Tibial artery (tissue), 4 donors: ENCODE measurements at regions not wholly inside any gene's neighbourhood (a gene's known extent, or its start where the extent isn't known, plus 50 kb on each side); places are given as distances from the start of the nearest gene placed in this dataset.
A peak's percentile ranks its signal among the peaks of the same experiment; 100 is the strongest.

Experiments used
- DNase-seq, 2 donors: peaks; one replicate each; pipeline ENCODE4 v3.0.0-alpha.2; 2019
- H3K27ac ChIP-seq, 2 donors: fragments of 200-600 bp; sonication (generic) in 1 of 2; 1 replicate in 1 of 2; 2 replicates in 1 of 2; pipeline ENCODE4 v1.5.1; 2018 to 2019; ENCODE audit warnings: mild to moderate bottlenecking in 1 of 2
- H3K27me3 ChIP-seq, 2 donors: fragments of 200-600 bp; sonication (generic) in 1 of 2; one replicate each; pipeline versions ENCODE4 v1.5.1 to v1.6.0; 2016 to 2019
- H3K36me3 ChIP-seq, 3 donors: fragments of 200-600 bp; sonication (generic) in 2 of 3; one replicate each; pipeline ENCODE4 v1.5.1; 2016 to 2019; ENCODE audit warnings: mild to moderate bottlenecking in 2 of 3
- H3K4me1 ChIP-seq, 4 donors: fragments of 200-600 bp; sonication (generic) in 2 of 4; 1 replicate in 3 of 4; 2 replicates in 1 of 4; pipeline ENCODE4 v1.5.1; 2016 to 2019
- H3K4me3 ChIP-seq, 2 donors: fragments of 200-600 bp; sonication (generic) in 1 of 2; 1 replicate in 1 of 2; 2 replicates in 1 of 2; pipeline ENCODE4 v1.5.1; 2018 to 2019; ENCODE audit warnings: mild to moderate bottlenecking in 2 of 2
- H3K9me3 ChIP-seq, 3 donors: fragments of 200-600 bp; sonication (generic) in 1 of 3; one replicate each; pipeline ENCODE4 v1.5.1; 2016 to 2019
- intact Hi-C: fragments of 100-400 bp; cut with DNase I; formaldehyde crosslinking; loops from one replicate; pipeline ENCODE4 v1.15.0; 2023; ENCODE audit warnings: low total_unique reads
- TF ChIP-seq, protein P1 (sequence below), 2 experiments: fragments of 200-600 bp in 1 of 2; fragments of 450-650 bp in 1 of 2; IDR thresholded peaks; one replicate each; pipeline ENCODE4 v1.5.1; 2017 to 2019; ENCODE audit warnings: antibody characterized with exemption in 2 of 2, mild to moderate bottlenecking in 1 of 2, moderate library complexity in 1 of 2

DNA sequence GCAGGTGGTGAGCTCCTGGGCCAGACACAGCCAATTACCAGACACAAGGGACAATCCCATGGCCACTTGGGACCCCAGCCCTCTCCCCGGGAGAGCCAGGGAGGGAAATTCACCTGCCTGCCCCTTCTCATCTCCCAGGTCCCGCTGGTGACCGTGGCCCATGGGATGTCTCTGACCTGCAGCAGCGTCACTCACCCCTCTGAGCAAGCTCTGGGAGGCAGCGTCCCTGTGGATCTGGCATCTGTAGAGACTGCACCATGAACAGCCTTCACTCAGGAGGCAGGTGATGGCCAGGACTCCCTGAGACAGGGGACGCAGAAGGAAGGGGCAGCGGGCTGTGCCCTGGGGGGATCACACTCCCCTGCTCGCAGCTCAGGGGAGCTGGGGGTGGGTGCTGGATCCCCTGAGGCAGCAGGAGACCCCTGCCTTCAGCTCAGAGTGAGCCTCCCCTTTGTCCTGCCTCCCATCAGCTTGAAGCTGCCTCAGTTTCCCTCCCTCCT is 90.8 kb downstream of the FOXL3 start:
- peaks cover 0 to 15% (median 7%) of the 10 kb centered on the region in 4 donors for H3K4me1 ChIP-seq
- intact Hi-C loops: no loop called here
- DNase-seq: peak; percentile 16 to 56

DNA sequence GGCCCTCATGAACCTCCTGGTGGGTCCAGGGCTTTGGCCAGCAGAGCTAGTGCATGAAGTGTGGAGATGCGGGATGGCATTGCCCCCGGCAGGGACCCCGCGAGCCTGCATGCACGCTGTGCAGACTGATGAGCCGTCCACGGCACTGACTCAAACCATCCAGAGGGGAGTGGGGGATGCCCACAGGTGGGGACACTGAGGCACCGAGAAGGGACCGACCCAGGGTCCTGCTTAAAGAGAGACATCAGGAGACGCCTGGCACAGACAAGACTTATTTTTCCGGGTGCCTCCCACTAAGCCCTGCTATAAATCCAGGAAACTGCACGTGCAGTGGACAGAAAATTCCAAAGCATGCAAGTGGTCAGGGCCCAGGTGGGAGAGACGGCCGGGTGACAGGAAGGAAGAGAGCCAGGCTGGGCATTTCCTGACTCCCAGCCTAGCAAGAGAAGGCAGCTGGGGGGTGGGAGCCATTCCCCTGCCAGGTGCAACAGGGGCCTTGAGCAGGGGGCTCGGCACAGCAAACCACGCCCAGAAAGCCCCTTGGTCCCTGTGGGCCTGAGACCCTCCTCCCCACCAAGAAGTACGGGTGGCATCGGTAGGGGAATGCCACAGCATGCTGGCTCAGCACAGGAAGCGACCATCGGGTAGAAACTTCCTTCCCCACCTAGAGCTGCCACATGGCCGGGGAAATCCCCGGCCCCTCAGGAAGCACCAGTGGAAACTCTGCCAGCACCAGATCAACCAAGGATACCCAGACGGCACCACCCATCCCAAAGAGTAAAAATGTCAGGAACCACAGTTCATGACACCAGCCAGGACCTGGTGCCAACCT is 91.5 kb downstream of the FOXL3 start:
- TF ChIP-seq, protein P1, sequence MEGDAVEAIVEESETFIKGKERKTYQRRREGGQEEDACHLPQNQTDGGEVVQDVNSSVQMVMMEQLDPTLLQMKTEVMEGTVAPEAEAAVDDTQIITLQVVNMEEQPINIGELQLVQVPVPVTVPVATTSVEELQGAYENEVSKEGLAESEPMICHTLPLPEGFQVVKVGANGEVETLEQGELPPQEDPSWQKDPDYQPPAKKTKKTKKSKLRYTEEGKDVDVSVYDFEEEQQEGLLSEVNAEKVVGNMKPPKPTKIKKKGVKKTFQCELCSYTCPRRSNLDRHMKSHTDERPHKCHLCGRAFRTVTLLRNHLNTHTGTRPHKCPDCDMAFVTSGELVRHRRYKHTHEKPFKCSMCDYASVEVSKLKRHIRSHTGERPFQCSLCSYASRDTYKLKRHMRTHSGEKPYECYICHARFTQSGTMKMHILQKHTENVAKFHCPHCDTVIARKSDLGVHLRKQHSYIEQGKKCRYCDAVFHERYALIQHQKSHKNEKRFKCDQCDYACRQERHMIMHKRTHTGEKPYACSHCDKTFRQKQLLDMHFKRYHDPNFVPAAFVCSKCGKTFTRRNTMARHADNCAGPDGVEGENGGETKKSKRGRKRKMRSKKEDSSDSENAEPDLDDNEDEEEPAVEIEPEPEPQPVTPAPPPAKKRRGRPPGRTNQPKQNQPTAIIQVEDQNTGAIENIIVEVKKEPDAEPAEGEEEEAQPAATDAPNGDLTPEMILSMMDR (IDR thresholded peaks at IDR 0.05): no peak
- H3K9me3 ChIP-seq: peaks cover 0 to 25% (median 12%) of the 10 kb centered on the region in 3 donors
- peaks cover 0 to 27% of the 10 kb centered on the region in 2 donors for H3K27me3 ChIP-seq
- no peak overlapping the region for H3K4me3 ChIP-seq
- peak; percentile 8 to 57 for DNase-seq
- no peaks in the 10 kb centered on the region for H3K36me3 ChIP-seq
- intact Hi-C loops: no loop called here
- no peak overlapping the region for H3K27ac ChIP-seq
- H3K4me1 ChIP-seq: peaks cover 0 to 15% (median 7%) of the 10 kb centered on the region in 4 donors

More for the DNA sequence above, 90.8 kb downstream of the FOXL3 start:
- TF ChIP-seq, protein P1 (IDR thresholded peaks at IDR 0.05): no peak
- Histone ChIP-seq H3K27ac (no peak overlapping the region), H3K36me3 (no peaks in the 10 kb centered on the region), H3K4me3 (no peak overlapping the region), H3K27me3 (peaks cover 0 to 33% of the 10 kb centered on the region in 2 donors), H3K9me3 (peaks cover 0 to 20% (median 12%) of the 10 kb centered on the region in 3 donors)

DNA sequence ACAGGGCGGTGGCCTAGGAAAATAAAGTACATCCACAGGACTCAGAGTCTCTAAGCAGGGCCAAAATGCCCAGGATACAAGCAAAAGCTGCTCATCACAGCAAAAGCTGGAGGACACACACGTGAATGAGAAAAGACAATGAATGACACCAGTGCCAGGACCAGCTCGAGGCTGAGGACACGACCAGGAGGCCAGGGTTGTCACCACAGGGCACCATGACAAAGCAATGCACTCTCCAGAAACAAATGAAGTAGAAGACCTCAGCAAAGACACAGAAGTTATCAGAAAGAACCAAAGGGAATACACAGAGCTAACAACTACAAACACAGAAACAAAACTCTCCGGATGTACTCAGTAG is 92.1 kb downstream of the FOXL3 start:
- Histone ChIP-seq H3K27me3 (peaks cover 0 to 23% of the 10 kb centered on the region in 2 donors), H3K9me3 (peaks cover 0 to 25% (median 12%) of the 10 kb centered on the region in 3 donors), H3K36me3 (no peaks in the 10 kb centered on the region), H3K4me1 (peaks cover 0 to 15% (median 7%) of the 10 kb centered on the region in 4 donors), H3K4me3 (no peak overlapping the region), H3K27ac (no peak overlapping the region)
- TF ChIP-seq, protein P1 (IDR thresholded peaks at IDR 0.05): no peak
- DNase-seq: no peak
- intact Hi-C loops: no loop called here

DNA sequence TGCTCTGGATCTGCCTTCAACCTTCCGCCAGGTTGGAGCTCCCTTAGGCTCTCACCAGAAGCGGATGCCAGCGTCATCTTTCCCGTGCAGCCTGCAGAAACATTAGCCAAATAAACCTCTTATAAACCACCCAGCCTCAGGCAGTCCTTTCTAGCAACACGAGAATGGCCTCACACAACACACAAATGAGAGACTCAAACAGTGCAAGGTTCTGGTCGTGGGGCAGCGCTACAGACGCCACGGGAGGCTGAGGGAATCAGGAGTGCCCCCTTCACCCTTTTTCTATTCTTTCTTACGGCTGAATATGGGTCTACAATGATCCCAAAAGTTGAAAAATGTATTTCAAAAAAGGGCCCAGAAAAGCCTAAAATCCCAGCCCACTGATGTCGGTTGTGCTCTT is 96.4 kb downstream of the FOXL3 start:
- intact Hi-C loops: no loop called here
- H3K9me3 ChIP-seq: peaks cover 0 to 25% (median 12%) of the 10 kb centered on the region in 3 donors
- DNase-seq: no peak
- no peak overlapping the region for H3K4me3 ChIP-seq
- TF ChIP-seq, protein P1 (IDR thresholded peaks at IDR 0.05): no peak
- peaks cover 0 to 22% of the 10 kb centered on the region in 2 donors for H3K27me3 ChIP-seq
- no peaks in the 10 kb centered on the region for H3K36me3 ChIP-seq
- H3K27ac ChIP-seq: no peak overlapping the region
- no peaks in the 10 kb centered on the region for H3K4me1 ChIP-seq

DNA sequence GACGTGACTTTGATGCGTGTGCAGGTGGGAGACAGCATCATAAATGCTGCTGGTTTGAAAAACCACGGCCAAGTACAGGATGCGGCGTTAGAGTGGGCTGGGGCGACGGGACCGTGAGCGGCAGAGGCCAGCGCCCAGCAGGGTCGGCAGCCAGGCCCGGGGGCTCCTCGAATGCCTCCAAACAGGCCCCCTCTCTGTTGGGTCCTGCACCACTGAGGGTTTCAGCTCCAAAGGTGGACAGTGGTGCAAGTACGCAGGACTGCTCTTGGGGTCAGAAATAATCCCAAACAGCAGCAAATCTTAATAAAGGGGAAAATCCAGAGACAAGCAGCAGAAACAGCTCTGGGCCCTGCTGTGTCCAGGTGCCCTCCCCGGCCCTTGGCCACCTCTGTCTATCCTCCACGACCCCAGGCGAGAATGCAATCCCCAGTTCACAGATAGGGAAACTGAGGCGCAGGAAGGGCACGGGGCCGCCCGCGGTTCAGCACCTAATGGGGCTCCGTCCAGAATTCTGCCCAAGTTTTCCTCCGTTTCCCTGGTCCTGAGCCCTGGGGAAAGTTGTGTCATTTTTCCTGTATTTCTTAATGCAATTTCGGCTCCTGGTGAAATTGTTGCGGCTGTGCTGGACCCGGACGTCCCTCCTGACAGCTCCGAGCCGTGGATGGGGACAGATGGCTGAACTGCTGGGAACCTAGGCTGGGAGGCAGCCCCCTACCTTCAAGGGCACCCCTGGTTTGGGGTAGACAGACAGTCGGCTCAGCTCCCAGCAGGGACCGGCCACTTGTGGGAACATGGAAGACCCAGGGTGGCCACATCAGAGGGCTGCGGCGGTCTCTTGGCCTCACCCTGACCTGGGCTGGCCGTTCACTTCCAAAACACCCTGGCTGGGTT is 97.4 kb downstream of the FOXL3 start:
- no peaks in the 10 kb centered on the region for H3K36me3 ChIP-seq
- TF ChIP-seq, protein P1 (IDR thresholded peaks at IDR 0.05): no peak
- no peak overlapping the region for H3K27ac ChIP-seq
- intact Hi-C loops: no loop called here
- H3K4me3 ChIP-seq: no peak overlapping the region
- H3K27me3 ChIP-seq: peaks cover 0 to 25% of the 10 kb centered on the region in 2 donors
- H3K4me1 ChIP-seq: no peaks in the 10 kb centered on the region
- H3K9me3 ChIP-seq: peaks cover 0 to 25% (median 12%) of the 10 kb centered on the region in 3 donors
- peak; percentile 8 to 34 for DNase-seq
